Lung (tissue), 9 donors: ENCODE measurements at regions not wholly inside any gene's neighbourhood (a gene's known extent, or its start where the extent isn't known, plus 50 kb on each side); places are given as distances from the start of the nearest gene placed in this dataset.
"Not testable (repeated sequence)": the region's sequence is repeated elsewhere in the genome, so short reads cannot be mapped to it uniquely, and the experiment has no call there.

Experiments
- ATAC-seq: fragments of 200-7000 bp; cut with Tn5 transposase; one replicate; pipeline ENCODE4 v1.9.1; 2020; ENCODE audit warnings: moderate number of reproducible peaks; ENCODE audit not compliant: insufficient read depth, low FRiP score
- DNase-seq, 3 donors: peaks; one replicate each; pipeline ENCODE4 v3.0.0-alpha.2; 2013 to 2017
- H3K27ac ChIP-seq, 2 donors: one replicate each; pipeline ENCODE4 v1.5.1; 2013; ENCODE audit warnings: mild to moderate bottlenecking in 2 of 2, moderate library complexity in 2 of 2, control low read depth in 1 of 2, inconsistent platforms in 1 of 2, low read depth in 1 of 2, low read length in 1 of 2
- H3K27me3 ChIP-seq, 3 donors: one replicate each; pipeline ENCODE4 v1.5.1; 2013; ENCODE audit warnings: low read length in 2 of 3; ENCODE audit not compliant: control insufficient read depth in 3 of 3, insufficient read depth in 3 of 3
- H3K36me3 ChIP-seq, 4 donors: one replicate each; pipeline ENCODE4 v1.5.1; 2013; ENCODE audit warnings: low read length in 4 of 4, mild to moderate bottlenecking in 1 of 4, moderate library complexity in 1 of 4; ENCODE audit not compliant: control insufficient read depth in 4 of 4, insufficient read depth in 4 of 4
- H3K4me1 ChIP-seq, 5 donors: one replicate each; pipeline ENCODE4 v1.5.1; 2013; ENCODE audit warnings: low read length in 5 of 5, mild to moderate bottlenecking in 2 of 5, moderate library complexity in 1 of 5; ENCODE audit not compliant: control insufficient read depth in 5 of 5, insufficient read depth in 5 of 5
- H3K4me3 ChIP-seq: one replicate; pipeline ENCODE4 v1.5.1; 2013; ENCODE audit warnings: mild to moderate bottlenecking, control low read depth, moderate library complexity
- H3K9ac ChIP-seq, 2 donors: one replicate each; pipeline ENCODE4 v1.5.1; 2013; ENCODE audit warnings: low read length in 2 of 2, control low read depth in 1 of 2; ENCODE audit not compliant: insufficient read depth in 1 of 2
- H3K9me3 ChIP-seq, 4 donors: one replicate each; pipeline ENCODE4 v1.5.1; 2013; ENCODE audit warnings: low read length in 3 of 4, mild to moderate bottlenecking in 1 of 4, moderate library complexity in 1 of 4; ENCODE audit not compliant: control insufficient read depth in 4 of 4, insufficient read depth in 3 of 4
- WGBS, 2 donors: extraction: QIAGEN DNeasy Blood & Tissue Kit; methylation state at CpG; one replicate each; pipeline ENCODE4 v1.1.7; 2013; 5-methylcytosine and 5-hydroxymethylcytosine counted together
- donor health status: Bipolar disorder and iron deficiency.
- donor health status: healthy.
- donor health status: DM: yes; HTN: yes; CAD: no.

DNA sequence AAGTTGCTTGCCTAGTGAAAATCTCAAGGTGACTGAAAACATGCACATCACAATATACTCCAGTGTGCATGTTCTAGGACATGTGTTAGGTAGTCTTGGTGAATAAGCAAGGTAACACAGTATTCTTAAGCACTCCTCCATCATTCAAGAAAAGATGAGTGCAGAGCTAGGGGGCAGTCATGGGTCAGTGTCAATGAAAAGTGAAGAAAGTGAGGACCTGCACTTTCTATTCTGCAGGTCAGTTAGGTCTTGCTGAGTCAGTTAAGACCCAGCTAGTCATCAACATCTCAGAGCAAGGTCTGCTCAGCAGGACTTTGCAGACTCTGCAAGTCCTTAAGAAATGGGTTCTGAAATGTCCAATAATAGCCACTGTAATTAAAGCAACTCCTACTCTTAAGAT lies 754.1 kb downstream of the TTLL7 start:
- H3K4me3 ChIP-seq, H3K36me3 ChIP-seq, DNase-seq, ATAC-seq, H3K27ac ChIP-seq, H3K4me1 ChIP-seq, H3K9ac ChIP-seq, H3K9me3 ChIP-seq, H3K27me3 ChIP-seq: not testable (repeated sequence)

DNA sequence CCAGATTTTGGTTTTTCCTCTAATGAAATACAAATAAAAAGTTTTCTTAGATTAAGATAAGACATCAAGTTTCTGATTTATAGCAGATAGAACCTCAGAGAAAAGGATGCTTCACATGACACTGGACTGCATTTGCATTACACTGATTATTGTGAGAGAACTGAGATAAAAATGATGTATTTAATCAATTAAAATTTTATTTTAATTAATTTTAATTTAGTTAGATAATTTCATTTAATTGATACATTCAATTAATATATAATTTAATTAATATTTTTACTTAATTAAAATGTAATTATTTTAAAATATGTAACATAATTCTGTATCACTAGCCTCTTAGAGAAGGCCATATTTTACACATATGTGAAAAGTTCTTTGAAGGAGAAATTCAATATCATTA lies 759.4 kb downstream of the TTLL7 start:
- H3K4me3 ChIP-seq, DNase-seq, H3K27me3 ChIP-seq, ATAC-seq, H3K4me1 ChIP-seq, H3K27ac ChIP-seq, H3K9ac ChIP-seq, H3K36me3 ChIP-seq, H3K9me3 ChIP-seq: not testable (repeated sequence)

DNA sequence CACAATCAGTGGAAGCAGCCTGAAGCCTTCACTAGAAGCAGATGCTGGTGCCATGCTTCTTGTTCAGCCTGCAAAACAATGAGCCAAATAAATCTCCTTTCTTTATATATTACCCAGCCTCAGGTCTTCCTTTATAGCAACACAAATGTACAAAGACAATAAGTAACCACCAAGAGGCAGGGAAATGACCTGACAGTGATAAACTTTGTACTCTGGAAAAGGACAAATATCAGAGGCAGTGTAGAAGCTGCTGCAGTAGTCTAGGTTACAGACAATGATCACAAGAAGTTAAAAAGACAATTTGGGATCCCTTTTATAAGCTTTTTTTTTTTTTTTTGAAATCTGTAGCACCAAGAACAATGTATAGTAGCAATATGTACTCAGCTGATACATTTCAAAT lies 760.3 kb downstream of the TTLL7 start:
- not testable (repeated sequence) for DNase-seq, H3K4me3 ChIP-seq, H3K36me3 ChIP-seq, H3K27ac ChIP-seq, H3K9me3 ChIP-seq, H3K9ac ChIP-seq, H3K4me1 ChIP-seq, ATAC-seq, H3K27me3 ChIP-seq

DNA sequence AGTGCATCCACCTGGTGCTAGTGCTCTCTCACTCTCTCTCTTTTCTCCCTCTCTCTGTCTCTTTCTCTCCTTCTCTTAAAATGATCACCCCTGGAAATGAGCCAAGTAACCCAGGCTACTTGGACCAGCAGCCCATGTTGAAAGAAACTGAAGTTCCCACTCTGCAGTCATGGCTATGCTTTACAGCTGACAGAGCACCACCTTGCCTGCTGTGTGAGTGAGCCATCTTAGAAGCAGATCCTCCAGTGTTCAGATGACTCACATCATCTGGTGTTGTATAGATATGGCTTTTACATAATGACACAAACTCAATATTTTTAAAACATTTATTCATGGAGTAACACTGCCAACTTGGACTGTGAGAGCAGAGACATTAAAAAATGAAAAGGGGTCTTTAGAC lies 779.1 kb downstream of the TTLL7 start:
- H3K9ac ChIP-seq, H3K36me3 ChIP-seq, ATAC-seq, H3K9me3 ChIP-seq, H3K4me1 ChIP-seq, H3K27ac ChIP-seq, H3K27me3 ChIP-seq, DNase-seq, H3K4me3 ChIP-seq: not testable (repeated sequence)

DNA sequence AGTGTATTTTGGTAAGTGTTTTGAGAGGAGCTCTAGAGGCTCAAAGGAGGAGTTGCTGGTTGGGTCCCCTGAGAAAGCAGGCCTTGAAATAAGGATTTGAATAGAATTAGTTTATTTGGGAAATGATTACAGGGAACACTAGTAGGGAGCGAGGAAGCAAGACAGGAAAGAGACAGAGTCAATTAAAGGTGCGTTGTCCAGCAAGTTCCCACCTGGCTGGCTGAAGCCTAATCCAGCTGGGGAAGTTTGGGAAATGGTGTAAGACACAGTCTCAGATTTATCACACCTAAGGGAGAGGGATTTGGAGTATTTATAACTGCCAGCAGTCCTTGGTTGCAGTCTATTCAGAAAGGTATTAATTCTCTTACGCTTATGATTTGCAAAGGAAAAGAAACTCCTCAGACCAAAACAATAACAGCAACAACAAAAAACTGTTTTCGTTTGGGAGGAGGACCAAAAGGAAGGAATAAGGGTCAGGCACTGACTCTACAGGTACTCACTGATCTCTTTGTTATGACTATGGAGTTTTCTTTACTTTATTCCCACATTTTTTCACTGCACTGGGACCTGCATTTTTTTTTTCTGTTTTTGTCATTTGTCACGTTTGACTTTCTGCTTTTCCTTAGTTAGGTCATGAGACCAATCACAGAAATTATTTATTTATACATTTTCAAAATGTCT lies 780.8 kb downstream of the TTLL7 start:
- H3K4me1 ChIP-seq, H3K9me3 ChIP-seq, H3K4me3 ChIP-seq, H3K27me3 ChIP-seq, ATAC-seq, H3K9ac ChIP-seq, H3K27ac ChIP-seq, H3K36me3 ChIP-seq, DNase-seq: not testable (repeated sequence)
- WGBS, 2 donors = 79 to 83% methylated on average over 5 of the region's 5 CpGs

DNA sequence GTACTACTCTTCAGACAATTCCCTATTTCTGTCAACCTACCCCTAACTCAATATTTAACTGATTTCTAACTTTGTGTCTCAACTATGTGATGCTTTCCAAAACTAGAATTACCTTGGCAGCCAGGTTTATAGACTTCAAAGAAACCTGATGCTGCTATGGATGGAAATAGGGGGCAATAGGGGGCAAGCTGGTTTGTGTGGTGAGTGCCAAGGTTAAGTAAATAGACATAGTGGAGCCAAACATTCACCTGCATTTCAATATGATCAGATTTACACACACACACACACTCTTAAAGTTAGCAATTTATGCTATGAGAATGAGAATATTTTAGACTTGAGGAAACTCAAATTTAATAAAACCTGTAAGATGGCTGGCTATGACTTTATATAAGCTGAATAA lies 784.6 kb downstream of the TTLL7 start:
- DNase-seq, H3K4me3 ChIP-seq, H3K9ac ChIP-seq, H3K9me3 ChIP-seq, H3K36me3 ChIP-seq, H3K27me3 ChIP-seq, H3K4me1 ChIP-seq, H3K27ac ChIP-seq, ATAC-seq: not testable (repeated sequence)

GRCh38 chr1:83213648-83214047 lies 785.3 kb downstream of the TTLL7 start:
- H3K27me3 ChIP-seq, H3K9ac ChIP-seq, H3K36me3 ChIP-seq, H3K9me3 ChIP-seq, H3K27ac ChIP-seq, ATAC-seq, H3K4me3 ChIP-seq, H3K4me1 ChIP-seq, DNase-seq: not testable (repeated sequence)
- 63 to 88% methylated on average over 2 to 3 of the region's 3 CpGs for WGBS, 2 donors

DNA sequence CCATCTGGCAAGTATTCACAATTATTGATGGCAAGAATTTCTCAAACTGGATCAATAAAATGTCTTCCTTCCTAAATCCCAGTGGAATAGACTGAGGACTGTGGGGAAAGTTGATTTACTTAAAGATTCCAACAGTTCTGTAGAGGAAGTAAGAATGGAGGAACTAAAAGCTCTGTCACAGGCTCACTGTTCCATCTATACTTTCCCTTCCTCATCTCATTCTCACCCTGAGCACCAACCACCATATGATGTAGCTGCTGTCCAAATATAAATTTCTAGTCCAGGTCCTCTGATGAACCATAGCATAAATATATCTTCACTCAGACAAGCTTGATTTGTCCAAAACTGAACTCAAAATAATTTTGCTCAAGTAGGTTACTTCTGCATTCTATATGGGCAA lies 786.9 kb downstream of the TTLL7 start:
- H3K4me1 ChIP-seq, H3K9me3 ChIP-seq, H3K27ac ChIP-seq, DNase-seq, H3K36me3 ChIP-seq, H3K9ac ChIP-seq, ATAC-seq, H3K27me3 ChIP-seq, H3K4me3 ChIP-seq: not testable (repeated sequence)

DNA sequence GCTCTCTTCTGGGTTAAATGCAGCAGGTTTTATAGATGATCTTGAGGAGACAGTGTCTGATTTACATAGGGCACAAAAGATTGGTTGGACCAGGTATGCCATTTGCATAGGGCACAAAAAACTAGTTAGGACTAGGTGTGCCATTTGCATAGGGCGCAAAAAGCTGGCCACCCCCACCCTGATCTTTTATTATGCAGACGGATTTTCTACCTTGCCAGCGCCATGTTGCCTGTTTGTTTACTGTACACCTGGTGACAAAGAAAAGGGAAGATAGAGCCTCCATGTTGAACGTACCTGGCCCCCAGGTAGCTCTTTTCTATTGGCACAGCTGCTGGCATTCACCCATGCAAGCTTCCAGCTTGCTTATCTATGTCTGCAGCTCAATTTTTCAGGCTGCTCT lies 790.4 kb downstream of the TTLL7 start:
- not testable (repeated sequence) for H3K9ac ChIP-seq, H3K27ac ChIP-seq, H3K4me1 ChIP-seq, DNase-seq, H3K4me3 ChIP-seq, H3K27me3 ChIP-seq, H3K36me3 ChIP-seq, H3K9me3 ChIP-seq, ATAC-seq
- WGBS, 2 donors = 94 to 96% methylated on average over 4 of the region's 4 CpGs
